ENCODE measurements at regions not wholly inside any gene's neighbourhood (a gene's known extent, or its start where the extent isn't known, plus 50 kb on each side); places are given as distances from the start of the nearest gene placed in this dataset.

DNA sequence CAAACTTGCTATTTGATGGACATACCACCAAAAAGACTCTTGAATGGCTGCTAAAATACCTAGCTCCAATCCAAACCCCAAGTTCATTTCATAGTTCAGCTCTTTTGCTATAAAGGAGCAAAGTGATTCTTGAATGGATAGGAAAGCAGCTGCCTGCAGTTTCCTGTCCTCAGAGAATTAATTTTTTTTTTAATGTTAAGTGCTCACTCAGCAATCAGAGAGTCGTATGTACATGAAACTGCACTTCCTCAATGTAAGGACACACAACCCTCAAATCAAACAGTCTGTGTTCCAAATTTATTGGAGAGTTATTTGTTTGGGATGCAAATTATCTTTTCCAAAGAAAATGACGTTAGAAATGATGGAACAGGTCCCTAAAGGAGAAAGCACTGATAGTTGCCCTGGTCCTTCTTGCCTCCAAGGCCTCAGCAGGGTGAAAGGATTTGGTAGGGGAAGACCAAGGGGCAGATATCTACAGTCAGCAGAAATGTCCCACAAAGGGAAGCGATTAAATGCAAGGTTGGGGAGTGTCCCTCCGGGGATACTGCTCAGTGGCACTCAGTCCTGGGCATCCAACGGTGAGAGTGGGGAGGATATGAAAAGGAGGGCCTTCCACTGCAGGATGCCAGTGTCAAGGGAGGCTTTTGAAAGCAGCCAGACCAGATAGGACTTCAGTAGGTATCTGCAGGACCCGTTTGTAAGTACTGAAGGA lies 67.2 kb upstream of the RASGEF1B start:
- Histone ChIP-seq H3K9ac (ENCODE audit: low read depth, low read length) (no peak overlapping the region), H3K4me3 (ENCODE audit: low read length) (no peak overlapping the region), H3K4me2 (ENCODE audit: low read length) (no peak overlapping the region), H3K27me3 (ENCODE audit: control insufficient read depth, insufficient read depth, low read length) (no peaks in the 10 kb centered on the region), H3K9me3 (replicated peaks; ENCODE audit: low read length) (no peaks in the 10 kb centered on the region), H3K36me3 (ENCODE audit: insufficient read depth, low read length) (no peaks in the 10 kb centered on the region), H3K4me1 (ENCODE audit: control insufficient read depth, insufficient read depth, low read length) (no peaks in the 10 kb centered on the region)

DNA sequence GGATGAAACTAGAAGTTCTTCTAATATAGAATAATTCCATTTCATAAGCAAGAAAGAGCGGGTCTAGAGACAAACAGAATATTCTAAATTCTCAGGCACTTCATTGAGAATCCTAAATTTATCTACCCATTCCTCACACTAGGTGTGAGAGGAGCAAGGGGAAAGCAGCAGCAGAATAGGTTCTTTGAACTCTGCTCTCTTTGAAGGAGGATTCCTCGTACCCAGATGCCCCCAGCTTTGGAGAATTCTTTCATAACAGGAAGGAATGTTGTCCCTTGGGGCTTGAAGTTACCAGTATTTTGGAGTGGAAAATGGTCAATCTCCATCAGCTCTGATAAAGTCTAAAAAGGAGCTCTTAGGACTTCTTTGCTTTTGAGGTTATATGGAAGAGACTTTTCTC lies 59.7 kb upstream of the RASGEF1B start:
- Histone ChIP-seq H3K27me3 (ENCODE audit: control insufficient read depth, insufficient read depth, low read length) (no peaks in the 10 kb centered on the region), H3K4me2 (ENCODE audit: low read length) (no peak overlapping the region), H3K36me3 (ENCODE audit: insufficient read depth, low read length) (no peaks in the 10 kb centered on the region), H3K4me1 (ENCODE audit: control insufficient read depth, insufficient read depth, low read length) (no peaks in the 10 kb centered on the region), H3K4me3 (ENCODE audit: low read length) (no peak overlapping the region), H3K9me3 (replicated peaks; ENCODE audit: low read length) (no peaks in the 10 kb centered on the region), H3K9ac (ENCODE audit: low read depth, low read length) (no peak overlapping the region)

DNA sequence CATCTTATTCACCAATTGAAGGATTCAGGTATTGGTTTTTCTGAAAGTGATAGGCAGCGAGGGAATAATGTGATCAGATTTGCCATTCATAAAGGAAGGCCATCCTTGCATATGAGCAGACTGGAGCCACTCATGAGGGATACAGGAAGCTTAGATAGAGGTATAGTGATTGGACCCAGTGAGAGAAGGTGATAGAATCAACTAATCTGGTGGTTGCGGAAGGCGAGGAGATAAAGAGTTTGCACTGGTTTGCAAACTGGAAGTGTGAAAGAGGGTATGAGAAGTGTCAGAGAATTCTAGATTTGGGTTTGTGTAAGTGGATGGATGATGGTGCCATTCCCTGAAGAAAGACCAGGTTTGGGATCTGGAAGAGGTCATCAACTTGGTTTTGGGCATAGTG lies 57.3 kb upstream of the RASGEF1B start:
- Histone ChIP-seq H3K27me3 (ENCODE audit: control insufficient read depth, insufficient read depth, low read length) (no peaks in the 10 kb centered on the region), H3K4me1 (ENCODE audit: control insufficient read depth, insufficient read depth, low read length) (no peaks in the 10 kb centered on the region), H3K4me2 (ENCODE audit: low read length) (no peak overlapping the region), H3K9me3 (replicated peaks; ENCODE audit: low read length) (no peaks in the 10 kb centered on the region), H3K36me3 (ENCODE audit: insufficient read depth, low read length) (no peaks in the 10 kb centered on the region), H3K4me3 (ENCODE audit: low read length) (no peak overlapping the region), H3K9ac (ENCODE audit: low read depth, low read length) (no peak overlapping the region)

DNA sequence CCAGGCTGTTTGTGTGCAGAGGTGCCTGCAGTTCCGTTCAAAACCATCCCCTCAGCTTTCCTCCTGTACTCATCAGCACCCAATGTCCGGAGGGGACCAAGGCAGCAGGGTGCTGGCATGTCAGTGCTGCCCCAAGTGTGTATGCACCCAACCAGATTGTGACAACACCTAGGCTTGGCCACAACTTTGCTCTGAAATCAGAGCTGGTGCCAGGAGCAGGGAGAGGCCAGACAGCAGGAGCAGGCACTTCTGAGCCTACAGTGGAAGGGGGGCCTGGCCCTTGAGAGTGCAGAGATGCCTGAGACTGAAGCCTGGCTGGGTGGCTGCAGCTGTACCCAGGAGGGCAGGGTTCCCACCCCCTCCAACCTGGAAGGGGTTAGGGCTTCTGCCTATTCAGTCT lies 56.5 kb upstream of the RASGEF1B start:
- Histone ChIP-seq H3K4me3 (ENCODE audit: low read length) (no peak overlapping the region), H3K36me3 (ENCODE audit: insufficient read depth, low read length) (no peaks in the 10 kb centered on the region), H3K9me3 (replicated peaks; ENCODE audit: low read length) (no peaks in the 10 kb centered on the region), H3K27me3 (ENCODE audit: control insufficient read depth, insufficient read depth, low read length) (no peaks in the 10 kb centered on the region), H3K9ac (ENCODE audit: low read depth, low read length) (no peak overlapping the region), H3K4me1 (ENCODE audit: control insufficient read depth, insufficient read depth, low read length) (no peaks in the 10 kb centered on the region), H3K4me2 (ENCODE audit: low read length) (no peak overlapping the region)

DNA sequence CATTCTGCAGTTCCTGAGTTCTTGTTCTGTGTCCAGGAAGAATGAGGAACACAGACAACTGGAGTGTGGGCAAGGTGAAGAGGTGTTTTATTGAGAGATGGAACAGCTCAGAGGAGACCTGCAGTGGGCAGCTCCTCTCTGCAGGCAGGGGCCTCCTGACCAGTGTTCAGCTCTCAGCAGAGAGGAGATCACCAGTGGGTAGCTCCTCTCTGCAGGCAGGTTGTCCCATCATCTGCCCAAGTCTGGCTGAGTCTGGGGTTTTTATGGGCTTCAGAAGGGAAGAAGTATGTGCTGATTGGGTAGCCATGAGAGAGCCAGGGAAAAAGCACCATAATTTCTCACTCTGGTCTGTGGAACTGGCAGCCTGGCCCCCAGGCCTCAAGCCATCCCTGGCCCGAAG lies 56.0 kb upstream of the RASGEF1B start:
- Histone ChIP-seq H3K9me3 (replicated peaks; ENCODE audit: low read length) (no peaks in the 10 kb centered on the region), H3K4me3 (ENCODE audit: low read length) (no peak overlapping the region), H3K36me3 (ENCODE audit: insufficient read depth, low read length) (no peaks in the 10 kb centered on the region), H3K4me1 (ENCODE audit: control insufficient read depth, insufficient read depth, low read length) (no peaks in the 10 kb centered on the region), H3K9ac (ENCODE audit: low read depth, low read length) (no peak overlapping the region), H3K4me2 (ENCODE audit: low read length) (no peak overlapping the region), H3K27me3 (ENCODE audit: control insufficient read depth, insufficient read depth, low read length) (no peaks in the 10 kb centered on the region)

DNA sequence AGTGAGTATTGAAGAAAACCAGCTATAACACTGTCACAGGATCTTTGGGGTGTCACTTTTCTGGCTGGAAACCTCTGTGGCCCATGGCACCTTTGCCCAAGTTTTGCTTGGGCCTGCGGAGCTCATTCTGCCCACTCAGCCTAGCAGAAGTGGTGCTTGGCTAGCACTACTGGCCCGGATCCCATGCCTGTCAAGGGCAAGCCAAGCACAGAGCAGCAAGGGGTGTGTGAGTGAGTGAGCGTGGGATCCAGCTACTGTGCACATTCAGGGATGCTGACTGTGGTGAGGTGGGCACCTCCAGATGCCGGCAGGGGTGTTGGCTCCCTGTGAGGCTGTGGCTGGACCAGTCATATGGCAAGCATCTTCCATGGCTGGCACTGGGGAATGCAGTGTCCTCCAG lies 55.4 kb upstream of the RASGEF1B start:
- H3K4me2 ChIP-seq (ENCODE audit: low read length) = no peak overlapping the region
- H3K4me1 ChIP-seq (ENCODE audit: control insufficient read depth, insufficient read depth, low read length) = no peaks in the 10 kb centered on the region
- no peaks in the 10 kb centered on the region for H3K36me3 ChIP-seq (ENCODE audit: insufficient read depth, low read length)
- no peaks in the 10 kb centered on the region for H3K9me3 ChIP-seq (replicated peaks; ENCODE audit: low read length)
- no peak overlapping the region for H3K4me3 ChIP-seq (ENCODE audit: low read length)
- no peaks in the 10 kb centered on the region for H3K27me3 ChIP-seq (ENCODE audit: control insufficient read depth, insufficient read depth, low read length)
- H3K9ac ChIP-seq (ENCODE audit: low read depth, low read length) = no peak overlapping the region

DNA sequence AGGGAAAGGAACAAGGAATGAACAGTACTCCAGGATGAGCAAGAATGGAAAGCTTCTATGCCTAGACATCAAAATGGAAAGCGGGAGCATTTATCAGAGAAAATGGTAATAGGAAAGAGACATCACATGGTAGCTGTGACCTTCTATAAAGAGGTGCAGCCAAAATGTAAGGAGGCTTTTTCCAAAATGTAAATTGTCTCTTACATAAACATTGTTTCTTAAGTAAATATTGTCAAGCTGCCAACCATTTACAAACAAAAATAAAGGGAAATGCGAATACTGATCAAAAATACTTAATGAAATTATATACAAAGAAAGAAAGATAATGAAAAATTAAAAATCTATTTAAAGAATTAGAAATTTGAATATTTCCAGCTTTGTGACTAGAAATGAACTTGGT lies 55.0 kb upstream of the RASGEF1B start:
- Histone ChIP-seq H3K9me3 (replicated peaks; ENCODE audit: low read length) (no peaks in the 10 kb centered on the region), H3K27me3 (ENCODE audit: control insufficient read depth, insufficient read depth, low read length) (no peaks in the 10 kb centered on the region), H3K36me3 (ENCODE audit: insufficient read depth, low read length) (no peaks in the 10 kb centered on the region), H3K4me3 (ENCODE audit: low read length) (no peak overlapping the region), H3K4me1 (ENCODE audit: control insufficient read depth, insufficient read depth, low read length) (no peaks in the 10 kb centered on the region), H3K9ac (ENCODE audit: low read depth, low read length) (no peak overlapping the region), H3K4me2 (ENCODE audit: low read length) (no peak overlapping the region)

DNA sequence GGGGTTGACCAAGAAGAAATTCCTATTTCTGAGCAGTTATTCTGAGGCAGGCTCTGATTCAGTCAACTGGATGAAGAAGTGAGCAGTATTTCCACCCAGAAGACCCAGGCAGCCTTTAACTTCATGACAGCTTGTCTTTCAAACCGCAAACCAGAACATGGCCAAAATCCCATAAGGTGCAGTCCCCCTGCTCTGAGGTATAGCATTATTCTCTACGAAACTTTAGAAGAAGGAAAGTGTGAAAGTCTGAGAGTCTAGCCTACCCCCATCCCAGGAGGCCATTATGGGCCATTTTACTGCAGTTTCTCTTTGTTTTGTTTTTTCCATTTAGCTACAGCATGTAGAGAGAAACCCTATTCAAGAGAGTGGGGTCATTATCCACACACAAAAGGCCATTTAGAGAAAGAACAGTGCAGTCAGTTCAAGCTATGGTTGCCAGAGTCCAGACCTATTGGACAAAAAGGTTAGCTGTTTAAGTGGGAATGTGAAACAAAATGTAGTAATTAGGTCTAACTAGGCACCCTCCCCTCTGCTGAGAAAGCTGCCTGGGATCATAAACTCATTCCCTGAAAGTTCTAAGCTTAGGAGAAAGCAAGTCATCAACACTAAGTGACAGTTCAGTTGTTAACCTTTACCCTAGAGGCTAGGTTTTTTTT lies 52.1 kb upstream of the RASGEF1B start:
- Histone ChIP-seq H3K9ac (ENCODE audit: low read depth, low read length) (no peak overlapping the region), H3K36me3 (ENCODE audit: insufficient read depth, low read length) (no peaks in the 10 kb centered on the region), H3K4me1 (ENCODE audit: control insufficient read depth, insufficient read depth, low read length) (no peaks in the 10 kb centered on the region), H3K4me3 (ENCODE audit: low read length) (no peak overlapping the region), H3K4me2 (ENCODE audit: low read length) (no peak overlapping the region), H3K9me3 (replicated peaks; ENCODE audit: low read length) (no peaks in the 10 kb centered on the region), H3K27me3 (ENCODE audit: control insufficient read depth, insufficient read depth, low read length) (no peaks in the 10 kb centered on the region)

DNA sequence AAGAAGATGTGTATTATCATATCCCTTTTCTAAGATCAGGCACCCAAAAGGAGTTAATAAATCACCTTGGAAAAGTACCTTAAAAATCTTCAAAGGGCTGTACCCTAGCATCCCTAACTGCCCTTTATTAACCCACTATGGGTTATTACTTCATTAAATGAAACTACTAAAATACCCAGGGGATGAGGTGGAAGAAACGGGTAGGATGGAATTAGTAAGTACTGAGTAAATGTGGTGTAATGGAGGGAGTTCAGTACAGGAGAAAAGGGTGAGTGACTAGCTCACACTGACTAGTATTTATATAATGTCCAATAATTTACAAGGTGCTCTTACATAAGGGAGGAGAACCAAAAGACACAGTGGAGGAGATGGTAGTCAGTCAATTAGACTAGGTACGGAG lies 51.0 kb upstream of the RASGEF1B start:
- H3K4me3 ChIP-seq (ENCODE audit: low read length) = no peak overlapping the region
- no peaks in the 10 kb centered on the region for H3K27me3 ChIP-seq (ENCODE audit: control insufficient read depth, insufficient read depth, low read length)
- H3K9ac ChIP-seq (ENCODE audit: low read depth, low read length) = no peak overlapping the region
- no peaks in the 10 kb centered on the region for H3K9me3 ChIP-seq (replicated peaks; ENCODE audit: low read length)
- H3K4me1 ChIP-seq (ENCODE audit: control insufficient read depth, insufficient read depth, low read length) = no peaks in the 10 kb centered on the region
- no peaks in the 10 kb centered on the region for H3K36me3 ChIP-seq (ENCODE audit: insufficient read depth, low read length)
- no peak overlapping the region for H3K4me2 ChIP-seq (ENCODE audit: low read length)

DNA sequence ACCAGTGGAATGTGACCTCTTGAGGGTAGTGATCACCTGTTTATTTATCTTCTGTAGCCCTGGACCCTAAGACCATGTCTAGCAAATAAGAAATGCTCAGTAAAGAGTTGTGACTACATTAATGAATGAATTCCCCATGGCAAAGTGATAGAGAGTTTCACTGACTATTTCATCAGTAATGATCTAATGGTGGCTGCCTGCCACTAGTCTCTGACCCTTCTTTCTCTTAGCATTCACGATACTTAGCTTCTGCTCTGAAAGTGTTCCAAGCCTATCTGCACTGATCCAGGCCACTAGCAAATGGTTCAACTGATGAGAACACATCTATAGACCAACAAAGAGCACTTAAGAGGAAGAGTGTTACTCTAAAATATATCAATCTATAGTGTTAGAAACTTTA lies 50.0 kb upstream of the RASGEF1B start:
- Histone ChIP-seq H3K4me3 (ENCODE audit: low read length) (no peak overlapping the region), H3K9ac (ENCODE audit: low read depth, low read length) (no peak overlapping the region), H3K4me2 (ENCODE audit: low read length) (no peak overlapping the region), H3K27me3 (ENCODE audit: control insufficient read depth, insufficient read depth, low read length) (no peaks in the 10 kb centered on the region), H3K9me3 (replicated peaks; ENCODE audit: low read length) (no peaks in the 10 kb centered on the region), H3K4me1 (ENCODE audit: control insufficient read depth, insufficient read depth, low read length) (no peaks in the 10 kb centered on the region), H3K36me3 (ENCODE audit: insufficient read depth, low read length) (no peaks in the 10 kb centered on the region)

Data from skeletal muscle satellite cell (primary cell).